Body of pancreas (tissue), 4 donors: ENCODE measurements at regions not wholly inside any gene's neighbourhood (a gene's known extent, or its start where the extent isn't known, plus 50 kb on each side); places are given as distances from the start of the nearest gene placed in this dataset.

Experiments used
- ATAC-seq: fragments of 150-250 bp; one replicate; pipeline ENCODE4 v1.9.1; 2016
- DNase-seq, 4 donors: peaks; one replicate each; pipeline ENCODE4 v3.0.0-alpha.2; 2019
- H3K27ac ChIP-seq, 4 donors: fragments of 200-600 bp; sonication (generic); 1 replicate in 3 of 4; 2 replicates in 1 of 4; pipeline versions ENCODE4 v1.5.1 to v1.6.1; 2016 to 2019; ENCODE audit warnings: mild to moderate bottlenecking in 1 of 4, mixed read lengths in 1 of 4, moderate library complexity in 1 of 4
- H3K27me3 ChIP-seq, 2 donors: fragments of 200-600 bp; sonication (generic); one replicate each; pipeline ENCODE4 v1.6.0; 2016; ENCODE audit warnings: mild to moderate bottlenecking in 1 of 2
- H3K36me3 ChIP-seq, 2 donors: fragments of 200-600 bp; sonication (generic); replicated peaks in 1 of 2; 2 replicates each; pipeline ENCODE4 v1.5.1; 2016; ENCODE audit warnings: low read depth in 2 of 2; ENCODE audit not compliant: insufficient read depth in 1 of 2
- H3K4me1 ChIP-seq: fragments of 200-600 bp; sonication (generic); one replicate; pipeline ENCODE4 v1.6.0; 2016
- H3K4me3 ChIP-seq, 2 donors: fragments of 200-600 bp; sonication (generic); 1 replicate in 1 of 2; 2 replicates in 1 of 2; pipeline ENCODE4 v1.5.1; 2016 to 2019
- H3K9me3 ChIP-seq, 3 donors: fragments of 200-600 bp; sonication (generic); 1 replicate in 2 of 3; 2 replicates in 1 of 3; pipeline ENCODE4 v1.5.1; 2016
- POLR2A ChIP-seq, 3 donors: fragments of 450-650 bp; IDR thresholded peaks; one replicate each; pipeline ENCODE4 v1.6.1; 2016; ENCODE audit warnings: antibody characterized with exemption in 3 of 3, mild to moderate bottlenecking in 2 of 3
- WGBS, 2 donors: methylation state at CpG; one replicate each; pipeline ENCODE4 v1.1.5; 2017; 5-methylcytosine and 5-hydroxymethylcytosine counted together
- intact Hi-C: fragments of 100-400 bp; cut with DNase I; formaldehyde crosslinking; loops from one replicate; pipeline ENCODE4 v1.15.1; 2023
- TF ChIP-seq, protein P1 (sequence below), 7 experiments: fragments of 450-650 bp in 4 of 7; fragments of 200-600 bp in 3 of 7; sonication (generic) in 3 of 7; IDR thresholded peaks; one replicate each; pipeline ENCODE4 v1.5.1; 2016 to 2019; ENCODE audit warnings: antibody characterized with exemption in 7 of 7

- Histone ChIP-seq H3K27ac (peak overlapping the region in 1 of 4 donors; percentile 52), H3K4me1 (peaks cover 54% of the 10 kb centered on the region), H3K27me3 (no peaks in the 10 kb centered on the region), H3K36me3 (no peaks in the 10 kb centered on the region), H3K4me3 (no peak overlapping the region), H3K9me3 (no peaks in the 10 kb centered on the region)
- WGBS, 2 donors = 13 to 21% methylated on average over 7 to 12 of the region's 12 CpGs
- peak; percentile 50 for ATAC-seq
- TF ChIP-seq, protein P1, sequence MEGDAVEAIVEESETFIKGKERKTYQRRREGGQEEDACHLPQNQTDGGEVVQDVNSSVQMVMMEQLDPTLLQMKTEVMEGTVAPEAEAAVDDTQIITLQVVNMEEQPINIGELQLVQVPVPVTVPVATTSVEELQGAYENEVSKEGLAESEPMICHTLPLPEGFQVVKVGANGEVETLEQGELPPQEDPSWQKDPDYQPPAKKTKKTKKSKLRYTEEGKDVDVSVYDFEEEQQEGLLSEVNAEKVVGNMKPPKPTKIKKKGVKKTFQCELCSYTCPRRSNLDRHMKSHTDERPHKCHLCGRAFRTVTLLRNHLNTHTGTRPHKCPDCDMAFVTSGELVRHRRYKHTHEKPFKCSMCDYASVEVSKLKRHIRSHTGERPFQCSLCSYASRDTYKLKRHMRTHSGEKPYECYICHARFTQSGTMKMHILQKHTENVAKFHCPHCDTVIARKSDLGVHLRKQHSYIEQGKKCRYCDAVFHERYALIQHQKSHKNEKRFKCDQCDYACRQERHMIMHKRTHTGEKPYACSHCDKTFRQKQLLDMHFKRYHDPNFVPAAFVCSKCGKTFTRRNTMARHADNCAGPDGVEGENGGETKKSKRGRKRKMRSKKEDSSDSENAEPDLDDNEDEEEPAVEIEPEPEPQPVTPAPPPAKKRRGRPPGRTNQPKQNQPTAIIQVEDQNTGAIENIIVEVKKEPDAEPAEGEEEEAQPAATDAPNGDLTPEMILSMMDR (IDR thresholded peaks at IDR 0.05) = no peak
- TF ChIP-seq POLR2A (IDR thresholded peaks at IDR 0.05) = no peak
- DNase-seq = peak; percentile 36 to 77 (median 50)
- intact Hi-C loops = no loop called here
These were observed 182.7 kb upstream of the PPP1R26 start for GRCh38 chr9:135296735-135297455.

DNA sequence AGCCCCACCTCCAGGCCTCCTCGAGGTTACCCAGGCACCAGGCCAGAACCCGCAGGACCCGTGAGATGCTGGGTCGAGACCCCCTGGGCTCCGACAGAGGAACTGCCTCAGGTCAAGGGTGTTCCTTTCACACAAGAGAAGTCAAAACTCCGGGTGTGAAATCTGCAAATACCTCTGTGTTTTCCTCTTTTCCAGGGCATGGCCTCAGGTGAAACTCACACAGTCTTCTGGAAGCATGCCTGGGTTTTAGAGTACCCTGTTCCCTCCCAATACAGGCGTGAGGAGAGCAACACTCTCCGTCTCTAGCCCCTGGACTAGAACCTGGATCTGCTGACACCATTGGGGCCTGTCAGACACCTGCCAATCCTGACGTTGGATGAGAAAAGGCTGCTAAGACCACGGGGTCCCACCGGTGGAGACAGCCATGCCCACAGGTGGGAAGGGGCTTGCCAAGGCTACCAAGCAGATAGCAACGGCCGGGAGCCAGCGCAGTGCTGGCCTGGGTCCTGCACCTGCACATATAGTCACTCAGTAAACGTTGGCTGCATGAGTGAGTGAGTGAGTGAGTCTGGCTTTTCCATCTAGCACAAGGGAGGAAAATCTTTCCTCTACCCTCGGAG, 182.0 kb upstream of the PPP1R26 start:
- WGBS, 2 donors = 18 to 23% methylated on average over 13 to 16 of the region's 16 CpGs

DNA sequence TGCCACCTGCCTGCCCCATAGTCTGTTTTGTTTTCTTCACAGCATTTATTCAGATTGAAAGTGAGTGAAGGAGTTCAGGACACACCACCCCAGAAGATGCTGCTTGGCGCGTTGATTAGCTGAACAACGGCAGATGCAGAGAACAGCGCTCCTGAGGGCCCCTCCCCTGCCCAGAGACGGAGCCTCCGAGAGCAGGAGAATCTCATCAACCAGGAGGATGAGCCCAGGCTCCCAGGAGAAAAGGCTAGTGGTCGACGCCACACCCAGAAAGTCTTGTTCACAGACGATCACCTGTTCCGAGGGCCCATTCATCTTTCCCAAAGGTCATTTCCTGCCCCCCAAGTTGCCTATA, 180.4 kb upstream of the PPP1R26 start:
- intact Hi-C loops = no loop called here
- DNase-seq = peak in 1 of 4 donors; percentile 6
- WGBS, 2 donors = 87 to 90% methylated on average over 10 of the region's 10 CpGs
- peaks cover 38% of the 10 kb centered on the region for H3K4me1 ChIP-seq
- no peaks in the 10 kb centered on the region for H3K27me3 ChIP-seq
- no peak overlapping the region for H3K4me3 ChIP-seq
- TF ChIP-seq, protein P1 (IDR thresholded peaks at IDR 0.05) = no peak
- no peak for TF ChIP-seq POLR2A (IDR thresholded peaks at IDR 0.05)
- H3K9me3 ChIP-seq = no peaks in the 10 kb centered on the region
- no peak for ATAC-seq
- H3K36me3 ChIP-seq = no peaks in the 10 kb centered on the region
- no peak overlapping the region for H3K27ac ChIP-seq

More for the DNA sequence above, 182.0 kb upstream of the PPP1R26 start:
- H3K9me3 ChIP-seq = no peaks in the 10 kb centered on the region
- DNase-seq (peak in 2 of 4 donors; percentile 11 to 35), ATAC-seq (no peak)
- intact Hi-C loops = no loop called here
- H3K27me3 ChIP-seq = no peaks in the 10 kb centered on the region
- peaks cover 52% of the 10 kb centered on the region for H3K4me1 ChIP-seq
- no peaks in the 10 kb centered on the region for H3K36me3 ChIP-seq
- TF ChIP-seq, protein P1 (IDR thresholded peaks at IDR 0.05) = no peak
- TF ChIP-seq POLR2A (IDR thresholded peaks at IDR 0.05) = no peak
- H3K27ac ChIP-seq = peak overlapping the region in 1 of 4 donors; percentile 52
- no peak overlapping the region for H3K4me3 ChIP-seq

DNA sequence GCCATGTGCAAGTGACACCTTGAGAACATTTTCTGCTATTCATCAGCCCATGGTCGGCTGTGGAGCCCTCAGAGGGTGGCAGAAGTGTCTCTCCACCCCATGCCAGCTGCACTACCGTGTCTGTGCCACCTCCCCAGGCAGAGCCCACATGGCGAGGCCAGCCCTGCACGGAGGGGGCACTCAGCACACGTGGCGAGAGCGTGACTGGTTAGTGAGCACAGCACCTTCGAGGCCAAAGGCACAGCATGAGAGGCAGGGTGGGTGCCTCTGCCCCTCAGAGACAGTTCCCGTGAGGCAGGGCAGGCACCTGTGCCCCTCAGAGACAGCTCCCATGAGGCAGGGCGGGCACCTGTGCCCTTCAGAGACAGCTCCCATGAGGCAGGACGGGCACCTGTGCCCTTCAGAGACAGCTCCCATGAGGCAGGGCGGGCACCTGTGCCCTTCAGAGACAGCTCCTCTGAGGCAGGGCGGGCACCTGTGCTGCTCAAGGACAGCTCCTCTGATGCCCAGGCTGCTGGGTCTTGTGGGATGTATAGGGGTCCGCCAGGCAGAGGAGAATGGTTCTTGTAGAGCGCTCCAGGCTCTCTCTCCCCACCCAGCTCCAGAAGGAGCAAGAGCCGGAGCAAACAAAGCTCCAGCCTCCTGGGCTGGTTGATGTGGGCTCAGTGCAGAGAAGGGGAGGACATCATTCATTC, 179.8 kb upstream of the PPP1R26 start:
- H3K27ac ChIP-seq = no peak overlapping the region
- H3K9me3 ChIP-seq = no peaks in the 10 kb centered on the region
- 62 to 71% methylated on average over 11 to 16 of the region's 16 CpGs for WGBS, 2 donors
- no peak for DNase-seq
- no peak for ATAC-seq
- no peaks in the 10 kb centered on the region for H3K36me3 ChIP-seq
- no peak for TF ChIP-seq POLR2A (IDR thresholded peaks at IDR 0.05)
- TF ChIP-seq, protein P1 (IDR thresholded peaks at IDR 0.05) = no peak
- no peak overlapping the region for H3K4me3 ChIP-seq
- no peaks in the 10 kb centered on the region for H3K27me3 ChIP-seq
- H3K4me1 ChIP-seq = peaks cover 36% of the 10 kb centered on the region
- intact Hi-C loops = no loop called here
